GM12891 (cell line): ENCODE measurements at regions not wholly inside any gene's neighbourhood (a gene's known extent, or its start where the extent isn't known, plus 50 kb on each side); places are given as distances from the start of the nearest gene placed in this dataset.

Source experiments
- PAX5 ChIP-seq: IDR thresholded peaks from 2 replicates; pipeline ENCODE4 v1.6.1; 2011; ENCODE audit warnings: low read length, moderate library complexity, mild to moderate bottlenecking; ENCODE audit not compliant: insufficient read depth, severe bottlenecking
- POLR2A ChIP-seq: IDR thresholded peaks from 2 replicates; pipeline ENCODE4 v1.6.1; 2011; ENCODE audit warnings: low read depth, low read length, control low read depth
- POLR2AphosphoS5 ChIP-seq: IDR thresholded peaks from 2 replicates; pipeline ENCODE4 v1.6.1; 2011; ENCODE audit warnings: low read depth, low read length, control low read depth
- POU2F2 ChIP-seq: IDR thresholded peaks from 2 replicates; pipeline ENCODE4 v1.6.1; 2011; ENCODE audit warnings: low read depth, mild to moderate bottlenecking, control low read depth, low read length, moderate library complexity
- SPI1 ChIP-seq: IDR thresholded peaks from 2 replicates; pipeline ENCODE4 v1.6.1; 2011; ENCODE audit warnings: low read depth, low read length, control low read depth
- TAF1 ChIP-seq: IDR thresholded peaks from 2 replicates; pipeline ENCODE4 v1.6.1; 2011; ENCODE audit warnings: low read depth, low read length, control low read depth

- TF ChIP-seq POLR2A = no peak
- TF ChIP-seq SPI1 = no peak
- no peak for TF ChIP-seq POLR2AphosphoS5
- no peak for TF ChIP-seq TAF1
- no peak for TF ChIP-seq PAX5
- no peak for TF ChIP-seq POU2F2
Observed at GRCh38 chr18:77380695-77381094, 131.0 kb downstream of the GALR1 start.
